ENCODE measurements at regions not wholly inside any gene's neighbourhood (a gene's known extent, or its start where the extent isn't known, plus 50 kb on each side); places are given as distances from the start of the nearest gene placed in this dataset.

GRCh38 chr3:87390353-87390752 lies 114.0 kb upstream of the POU1F1 start:
- Mint-ChIP-seq H3K4me3 (ENCODE audit: unreplicated experiment) (no peak overlapping the region), H3K4me1 (ENCODE audit: low read depth) (no peaks in the 10 kb centered on the region), H3K27ac (ENCODE audit: unreplicated experiment) (no peak overlapping the region), H3K9me3 (ENCODE audit: low read depth) (peaks cover 25% of the 10 kb centered on the region), H3K36me3 (ENCODE audit: low read depth) (no peaks in the 10 kb centered on the region), H3K27me3 (ENCODE audit: low read depth) (peaks cover 2% of the 10 kb centered on the region)
- TF ChIP-seq, protein P1, sequence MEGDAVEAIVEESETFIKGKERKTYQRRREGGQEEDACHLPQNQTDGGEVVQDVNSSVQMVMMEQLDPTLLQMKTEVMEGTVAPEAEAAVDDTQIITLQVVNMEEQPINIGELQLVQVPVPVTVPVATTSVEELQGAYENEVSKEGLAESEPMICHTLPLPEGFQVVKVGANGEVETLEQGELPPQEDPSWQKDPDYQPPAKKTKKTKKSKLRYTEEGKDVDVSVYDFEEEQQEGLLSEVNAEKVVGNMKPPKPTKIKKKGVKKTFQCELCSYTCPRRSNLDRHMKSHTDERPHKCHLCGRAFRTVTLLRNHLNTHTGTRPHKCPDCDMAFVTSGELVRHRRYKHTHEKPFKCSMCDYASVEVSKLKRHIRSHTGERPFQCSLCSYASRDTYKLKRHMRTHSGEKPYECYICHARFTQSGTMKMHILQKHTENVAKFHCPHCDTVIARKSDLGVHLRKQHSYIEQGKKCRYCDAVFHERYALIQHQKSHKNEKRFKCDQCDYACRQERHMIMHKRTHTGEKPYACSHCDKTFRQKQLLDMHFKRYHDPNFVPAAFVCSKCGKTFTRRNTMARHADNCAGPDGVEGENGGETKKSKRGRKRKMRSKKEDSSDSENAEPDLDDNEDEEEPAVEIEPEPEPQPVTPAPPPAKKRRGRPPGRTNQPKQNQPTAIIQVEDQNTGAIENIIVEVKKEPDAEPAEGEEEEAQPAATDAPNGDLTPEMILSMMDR (IDR thresholded peaks at IDR 0.05), result no peak
- DNase-seq (ENCODE audit: low spot score), result no peak

DNA sequence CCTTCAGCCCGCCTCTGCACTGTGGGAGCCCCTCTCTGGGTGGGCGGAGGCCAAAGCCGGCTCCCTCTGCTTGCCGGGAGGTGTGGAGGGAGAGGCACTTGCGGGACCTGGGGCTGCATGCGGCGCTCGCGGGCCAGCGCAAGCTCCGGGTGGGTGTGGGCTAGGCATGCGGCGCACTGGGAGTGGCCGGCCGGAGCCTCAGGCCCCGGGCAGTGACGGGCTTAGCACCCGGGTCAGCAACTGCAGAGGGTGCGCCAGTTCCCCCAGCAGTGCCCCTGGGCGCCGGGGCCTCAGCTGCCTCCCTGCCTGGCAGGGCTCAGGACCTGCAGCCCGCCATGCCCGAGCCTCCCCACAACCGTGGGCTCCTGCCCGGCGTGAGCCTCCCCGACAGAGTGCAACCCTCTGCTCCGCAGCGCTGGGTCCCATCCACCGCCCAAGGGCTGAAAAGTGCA lies 98.9 kb upstream of the POU1F1 start:
- Mint-ChIP-seq H3K27ac (ENCODE audit: unreplicated experiment) (no peak overlapping the region), H3K36me3 (ENCODE audit: low read depth) (peaks cover 2% of the 10 kb centered on the region), H3K9me3 (ENCODE audit: low read depth) (peaks cover 3% of the 10 kb centered on the region), H3K27me3 (ENCODE audit: low read depth) (peaks cover 14% of the 10 kb centered on the region), H3K4me1 (ENCODE audit: low read depth) (no peaks in the 10 kb centered on the region), H3K4me3 (ENCODE audit: unreplicated experiment) (no peak overlapping the region)
- TF ChIP-seq, protein P1 (IDR thresholded peaks at IDR 0.05), result no peak
- peak; percentile 88 for DNase-seq (ENCODE audit: low spot score)

DNA sequence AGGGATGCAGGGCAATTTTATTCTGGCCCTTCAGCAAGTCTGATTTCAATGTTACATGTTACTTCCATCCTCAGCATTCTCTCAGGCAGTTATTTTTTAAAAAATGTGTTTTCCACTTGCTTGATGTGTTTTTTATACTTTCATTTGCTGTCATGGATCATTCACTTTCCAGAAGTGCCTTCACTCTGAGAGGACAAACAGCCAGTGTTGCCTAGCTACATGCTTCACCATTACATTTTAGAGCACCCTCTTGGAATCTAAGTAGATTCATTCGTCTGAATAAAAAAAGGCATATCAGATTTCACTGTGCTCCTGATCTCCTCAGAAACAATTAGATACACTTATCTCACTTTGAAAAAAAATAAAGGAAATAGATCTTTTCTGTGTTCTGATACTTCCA lies 93.6 kb upstream of the POU1F1 start:
- Mint-ChIP-seq H3K9me3 (ENCODE audit: low read depth) (peaks cover 3% of the 10 kb centered on the region), H3K4me1 (ENCODE audit: low read depth) (no peaks in the 10 kb centered on the region), H3K27ac (ENCODE audit: unreplicated experiment) (no peak overlapping the region), H3K4me3 (ENCODE audit: unreplicated experiment) (no peak overlapping the region), H3K36me3 (ENCODE audit: low read depth) (peaks cover 2% of the 10 kb centered on the region), H3K27me3 (ENCODE audit: low read depth) (peaks cover 31% of the 10 kb centered on the region)
- no peak for DNase-seq (ENCODE audit: low spot score)
- TF ChIP-seq, protein P1 (IDR thresholded peaks at IDR 0.05), result no peak

GRCh38 chr3:87367736-87368135 lies 91.4 kb upstream of the POU1F1 start:
- Mint-ChIP-seq H3K36me3 (ENCODE audit: low read depth) (no peaks in the 10 kb centered on the region), H3K4me3 (ENCODE audit: unreplicated experiment) (no peak overlapping the region), H3K9me3 (ENCODE audit: low read depth) (no peaks in the 10 kb centered on the region), H3K27ac (ENCODE audit: unreplicated experiment) (no peak overlapping the region), H3K4me1 (ENCODE audit: low read depth) (no peaks in the 10 kb centered on the region), H3K27me3 (ENCODE audit: low read depth) (peaks cover 31% of the 10 kb centered on the region)
- TF ChIP-seq, protein P1 (IDR thresholded peaks at IDR 0.05), result no peak
- DNase-seq (ENCODE audit: low spot score), result no peak

GRCh38 chr3:87363721-87364120 lies 87.3 kb upstream of the POU1F1 start:
- TF ChIP-seq, protein P1 (IDR thresholded peaks at IDR 0.05), result no peak
- Mint-ChIP-seq H3K27ac (ENCODE audit: unreplicated experiment) (no peak overlapping the region), H3K9me3 (ENCODE audit: low read depth) (no peaks in the 10 kb centered on the region), H3K36me3 (ENCODE audit: low read depth) (no peaks in the 10 kb centered on the region), H3K4me3 (ENCODE audit: unreplicated experiment) (no peak overlapping the region), H3K27me3 (ENCODE audit: low read depth) (peaks cover 16% of the 10 kb centered on the region), H3K4me1 (ENCODE audit: low read depth) (no peaks in the 10 kb centered on the region)
- DNase-seq (ENCODE audit: low spot score), result no peak

All from chondrocyte (in vitro differentiated cells).